ENCODE measurements at regions not wholly inside any gene's neighbourhood (a gene's known extent, or its start where the extent isn't known, plus 50 kb on each side); places are given as distances from the start of the nearest gene placed in this dataset.

DNA sequence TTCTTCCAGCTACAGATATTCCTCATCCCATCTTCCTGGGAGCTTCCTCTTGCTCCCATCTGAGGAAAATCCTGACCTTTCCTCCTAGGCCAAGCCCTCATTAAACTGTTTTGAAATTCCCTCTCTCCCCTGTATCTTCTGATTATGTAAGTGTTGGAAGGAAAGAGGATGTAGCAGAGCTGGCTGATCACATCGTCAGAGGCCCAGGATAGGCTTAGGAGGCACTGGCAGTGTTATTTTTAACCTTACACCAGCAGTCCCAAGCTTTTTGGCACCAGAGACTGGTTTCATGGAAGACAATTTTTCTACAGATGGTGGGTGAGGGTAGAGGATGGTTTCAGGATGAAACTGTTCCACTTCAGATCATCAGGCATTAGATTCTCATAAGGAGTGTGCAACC, 630.4 kb downstream of the EPHA4 start:
- TF ChIP-seq EP300 (IDR thresholded peaks at IDR 0.05) (no peak), POLR2A (IDR thresholded peaks at IDR 0.05) (no peak)
- TF ChIP-seq, protein P1, sequence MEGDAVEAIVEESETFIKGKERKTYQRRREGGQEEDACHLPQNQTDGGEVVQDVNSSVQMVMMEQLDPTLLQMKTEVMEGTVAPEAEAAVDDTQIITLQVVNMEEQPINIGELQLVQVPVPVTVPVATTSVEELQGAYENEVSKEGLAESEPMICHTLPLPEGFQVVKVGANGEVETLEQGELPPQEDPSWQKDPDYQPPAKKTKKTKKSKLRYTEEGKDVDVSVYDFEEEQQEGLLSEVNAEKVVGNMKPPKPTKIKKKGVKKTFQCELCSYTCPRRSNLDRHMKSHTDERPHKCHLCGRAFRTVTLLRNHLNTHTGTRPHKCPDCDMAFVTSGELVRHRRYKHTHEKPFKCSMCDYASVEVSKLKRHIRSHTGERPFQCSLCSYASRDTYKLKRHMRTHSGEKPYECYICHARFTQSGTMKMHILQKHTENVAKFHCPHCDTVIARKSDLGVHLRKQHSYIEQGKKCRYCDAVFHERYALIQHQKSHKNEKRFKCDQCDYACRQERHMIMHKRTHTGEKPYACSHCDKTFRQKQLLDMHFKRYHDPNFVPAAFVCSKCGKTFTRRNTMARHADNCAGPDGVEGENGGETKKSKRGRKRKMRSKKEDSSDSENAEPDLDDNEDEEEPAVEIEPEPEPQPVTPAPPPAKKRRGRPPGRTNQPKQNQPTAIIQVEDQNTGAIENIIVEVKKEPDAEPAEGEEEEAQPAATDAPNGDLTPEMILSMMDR (IDR thresholded peaks at IDR 0.05): no peak
